Neural cell (in vitro differentiated cells): ENCODE measurements at regions not wholly inside any gene's neighbourhood (a gene's known extent, or its start where the extent isn't known, plus 50 kb on each side); places are given as distances from the start of the nearest gene placed in this dataset.

Experiments
- H2AFZ ChIP-seq: fragments of 200-600, 300-800 bp; sonication (generic), shearing (Covaris generic); 2 replicates; pipeline ENCODE4 v1.6.0; 2014; ENCODE audit warnings: low read depth, mild to moderate bottlenecking, antibody characterized with exemption, low read length, moderate library complexity
- H3F3A ChIP-seq: fragments of 200-600 bp; shearing (Covaris generic); 2 replicates; pipeline ENCODE4 v1.6.1; 2016; ENCODE audit warnings: mild to moderate bottlenecking, moderate library complexity, mixed read lengths, antibody characterized with exemption, low read length; ENCODE audit not compliant: insufficient read depth, poor library complexity, severe bottlenecking
- H3K27ac ChIP-seq: fragments of 200-600, 300-800 bp; sonication (generic), shearing (Covaris generic); 2 replicates; pipeline ENCODE4 v1.5.1; 2014; ENCODE audit warnings: mild to moderate bottlenecking, low read length, moderate library complexity
- H3K27me3 ChIP-seq: fragments of 300-800, 200-600 bp; sonication (generic), shearing (Covaris generic); 2 replicates; pipeline ENCODE4 v1.6.0; 2014; ENCODE audit warnings: mild to moderate bottlenecking, low read depth, low read length, moderate library complexity; ENCODE audit not compliant: insufficient read depth
- H3K36me3 ChIP-seq: fragments of 300-800, 200-600 bp; sonication (generic), shearing (Covaris generic); 2 replicates; pipeline ENCODE4 v1.5.1; 2014; ENCODE audit warnings: mild to moderate bottlenecking, antibody characterized with exemption, low read length, moderate library complexity; ENCODE audit not compliant: insufficient read depth
- H3K4me2 ChIP-seq: fragments of 300-800, 200-600 bp; sonication (generic), shearing (Covaris generic); 2 replicates; pipeline ENCODE4 v1.6.0; 2014; ENCODE audit warnings: mild to moderate bottlenecking, low read length
- H3K4me3 ChIP-seq: fragments of 300-800, 200-600 bp; sonication (generic), shearing (Covaris generic); 2 replicates; pipeline ENCODE4 v1.5.1; 2014; ENCODE audit warnings: mild to moderate bottlenecking, low read length, moderate library complexity
- H3K79me2 ChIP-seq: fragments of 200-600 bp; shearing (Covaris generic); replicated peaks from 2 replicates; pipeline ENCODE4 v1.6.0; 2014; ENCODE audit warnings: mild to moderate bottlenecking, low read length, moderate library complexity; ENCODE audit not compliant: insufficient read depth
- H3K9ac ChIP-seq: fragments of 300-800, 200-600 bp; sonication (generic), shearing (Covaris generic); 2 replicates; pipeline ENCODE4 v1.6.1; 2016; ENCODE audit warnings: mild to moderate bottlenecking, low read length, mixed read lengths
- H3K9me2 ChIP-seq: fragments of 200-600 bp; shearing (Covaris generic); 2 replicates; pipeline ENCODE4 v1.6.1; 2016; ENCODE audit warnings: mild to moderate bottlenecking, low read length, mixed read lengths; ENCODE audit not compliant: insufficient read depth
- H3K9me3 ChIP-seq: fragments of 200-600, 300-800 bp; sonication (generic), shearing (Covaris generic); 2 replicates; pipeline ENCODE4 v1.6.1; 2016; ENCODE audit warnings: mild to moderate bottlenecking, mixed run types, low read length, moderate library complexity, mixed read lengths
- H4K20me1 ChIP-seq: fragments of 200-600 bp; shearing (Covaris generic); 2 replicates; pipeline ENCODE4 v1.6.1; 2016; ENCODE audit warnings: mild to moderate bottlenecking, mixed run types; ENCODE audit not compliant: insufficient read depth
- EP300 ChIP-seq: fragments of 450-650 bp; conservative IDR thresholded peaks from 2 replicates; pipeline ENCODE4 v1.6.1; 2014; ENCODE audit warnings: antibody characterized with exemption, mild to moderate bottlenecking, moderate library complexity; ENCODE audit not compliant: poor library complexity, severe bottlenecking
- EZH2 ChIP-seq: fragments of 200-600, 300-800 bp; shearing (Covaris generic), sonication (generic); IDR thresholded peaks from 2 replicates; pipeline ENCODE4 v1.6.1; 2014; ENCODE audit warnings: antibody characterized with exemption, low read length, borderline replicate concordance, mild to moderate bottlenecking; ENCODE audit not compliant: insufficient read depth, poor library complexity, severe bottlenecking
- MXI1 ChIP-seq: fragments of 450-650 bp; conservative IDR thresholded peaks from 2 replicates; pipeline ENCODE4 v1.6.1; 2014; ENCODE audit warnings: antibody characterized with exemption, mild to moderate bottlenecking; ENCODE audit not compliant: poor library complexity, severe bottlenecking
- POLR2AphosphoS5 ChIP-seq: IDR thresholded peaks from 2 replicates; pipeline ENCODE4 v1.6.1; 2012
- RAD21 ChIP-seq: fragments of 450-650 bp; conservative IDR thresholded peaks from 2 replicates; pipeline ENCODE4 v1.6.1; 2014; ENCODE audit warnings: antibody characterized with exemption, mild to moderate bottlenecking, moderate library complexity
- SMC3 ChIP-seq: fragments of 450-650 bp; conservative IDR thresholded peaks from 2 replicates; pipeline ENCODE4 v1.6.1; 2014; ENCODE audit warnings: antibody characterized with exemption, mild to moderate bottlenecking, moderate library complexity; ENCODE audit not compliant: poor library complexity
- TAF1 ChIP-seq: IDR thresholded peaks from 2 replicates; pipeline ENCODE4 v1.6.1; 2012; ENCODE audit warnings: low read depth
- TF ChIP-seq, protein P1 (sequence below): fragments of 450-650 bp; IDR thresholded peaks from 2 replicates; pipeline ENCODE4 v1.5.1; 2014; ENCODE audit warnings: antibody characterized with exemption, mild to moderate bottlenecking, moderate library complexity; ENCODE audit not compliant: poor library complexity, severe bottlenecking
- TF ChIP-seq, protein P2 (sequence below): IDR thresholded peaks from 2 replicates; pipeline ENCODE4 v1.6.1; 2012; ENCODE audit warnings: borderline replicate concordance

DNA sequence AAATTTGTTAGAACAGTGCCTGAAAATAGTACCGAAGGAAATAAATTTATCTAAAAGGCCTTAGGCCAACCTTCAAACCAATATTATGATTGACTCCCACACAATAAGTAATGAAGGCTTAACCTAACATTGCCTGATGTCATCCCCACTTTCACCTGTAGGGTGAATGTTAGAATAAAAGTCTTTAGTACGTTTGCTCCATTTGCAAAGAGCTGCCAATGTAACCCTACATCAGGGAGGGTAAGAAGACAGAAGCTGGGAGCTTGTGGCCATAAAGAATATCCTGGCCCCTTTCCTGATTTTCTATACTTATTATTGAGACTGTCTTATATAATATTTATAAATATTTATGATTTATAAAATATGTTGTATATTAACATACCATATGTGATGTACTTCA is 661.8 kb upstream of the CXADR start:
- Histone ChIP-seq H3K36me3 (no peaks in the 10 kb centered on the region), H3K4me3 (no peak overlapping the region), H3K79me2 (no peaks in the 10 kb centered on the region), H3K9me3 (no peaks in the 10 kb centered on the region), H3K27ac (no peak overlapping the region), H3K4me2 (no peak overlapping the region), H4K20me1 (no peaks in the 10 kb centered on the region), H3K9ac (no peak overlapping the region), H3F3A (no peaks in the 10 kb centered on the region), H3K27me3 (no peaks in the 10 kb centered on the region), H2AFZ (no peak overlapping the region), H3K9me2 (no peaks in the 10 kb centered on the region)
- TF ChIP-seq, protein P1, sequence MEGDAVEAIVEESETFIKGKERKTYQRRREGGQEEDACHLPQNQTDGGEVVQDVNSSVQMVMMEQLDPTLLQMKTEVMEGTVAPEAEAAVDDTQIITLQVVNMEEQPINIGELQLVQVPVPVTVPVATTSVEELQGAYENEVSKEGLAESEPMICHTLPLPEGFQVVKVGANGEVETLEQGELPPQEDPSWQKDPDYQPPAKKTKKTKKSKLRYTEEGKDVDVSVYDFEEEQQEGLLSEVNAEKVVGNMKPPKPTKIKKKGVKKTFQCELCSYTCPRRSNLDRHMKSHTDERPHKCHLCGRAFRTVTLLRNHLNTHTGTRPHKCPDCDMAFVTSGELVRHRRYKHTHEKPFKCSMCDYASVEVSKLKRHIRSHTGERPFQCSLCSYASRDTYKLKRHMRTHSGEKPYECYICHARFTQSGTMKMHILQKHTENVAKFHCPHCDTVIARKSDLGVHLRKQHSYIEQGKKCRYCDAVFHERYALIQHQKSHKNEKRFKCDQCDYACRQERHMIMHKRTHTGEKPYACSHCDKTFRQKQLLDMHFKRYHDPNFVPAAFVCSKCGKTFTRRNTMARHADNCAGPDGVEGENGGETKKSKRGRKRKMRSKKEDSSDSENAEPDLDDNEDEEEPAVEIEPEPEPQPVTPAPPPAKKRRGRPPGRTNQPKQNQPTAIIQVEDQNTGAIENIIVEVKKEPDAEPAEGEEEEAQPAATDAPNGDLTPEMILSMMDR: no peak
- TF ChIP-seq MXI1: no peak
- no peak for TF ChIP-seq POLR2AphosphoS5
- TF ChIP-seq EP300: no peak
- TF ChIP-seq, protein P2, sequence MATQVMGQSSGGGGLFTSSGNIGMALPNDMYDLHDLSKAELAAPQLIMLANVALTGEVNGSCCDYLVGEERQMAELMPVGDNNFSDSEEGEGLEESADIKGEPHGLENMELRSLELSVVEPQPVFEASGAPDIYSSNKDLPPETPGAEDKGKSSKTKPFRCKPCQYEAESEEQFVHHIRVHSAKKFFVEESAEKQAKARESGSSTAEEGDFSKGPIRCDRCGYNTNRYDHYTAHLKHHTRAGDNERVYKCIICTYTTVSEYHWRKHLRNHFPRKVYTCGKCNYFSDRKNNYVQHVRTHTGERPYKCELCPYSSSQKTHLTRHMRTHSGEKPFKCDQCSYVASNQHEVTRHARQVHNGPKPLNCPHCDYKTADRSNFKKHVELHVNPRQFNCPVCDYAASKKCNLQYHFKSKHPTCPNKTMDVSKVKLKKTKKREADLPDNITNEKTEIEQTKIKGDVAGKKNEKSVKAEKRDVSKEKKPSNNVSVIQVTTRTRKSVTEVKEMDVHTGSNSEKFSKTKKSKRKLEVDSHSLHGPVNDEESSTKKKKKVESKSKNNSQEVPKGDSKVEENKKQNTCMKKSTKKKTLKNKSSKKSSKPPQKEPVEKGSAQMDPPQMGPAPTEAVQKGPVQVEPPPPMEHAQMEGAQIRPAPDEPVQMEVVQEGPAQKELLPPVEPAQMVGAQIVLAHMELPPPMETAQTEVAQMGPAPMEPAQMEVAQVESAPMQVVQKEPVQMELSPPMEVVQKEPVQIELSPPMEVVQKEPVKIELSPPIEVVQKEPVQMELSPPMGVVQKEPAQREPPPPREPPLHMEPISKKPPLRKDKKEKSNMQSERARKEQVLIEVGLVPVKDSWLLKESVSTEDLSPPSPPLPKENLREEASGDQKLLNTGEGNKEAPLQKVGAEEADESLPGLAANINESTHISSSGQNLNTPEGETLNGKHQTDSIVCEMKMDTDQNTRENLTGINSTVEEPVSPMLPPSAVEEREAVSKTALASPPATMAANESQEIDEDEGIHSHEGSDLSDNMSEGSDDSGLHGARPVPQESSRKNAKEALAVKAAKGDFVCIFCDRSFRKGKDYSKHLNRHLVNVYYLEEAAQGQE: no peak
- TF ChIP-seq RAD21: no peak
- TF ChIP-seq EZH2: no peak
- TF ChIP-seq TAF1: no peak
- TF ChIP-seq SMC3: no peak

DNA sequence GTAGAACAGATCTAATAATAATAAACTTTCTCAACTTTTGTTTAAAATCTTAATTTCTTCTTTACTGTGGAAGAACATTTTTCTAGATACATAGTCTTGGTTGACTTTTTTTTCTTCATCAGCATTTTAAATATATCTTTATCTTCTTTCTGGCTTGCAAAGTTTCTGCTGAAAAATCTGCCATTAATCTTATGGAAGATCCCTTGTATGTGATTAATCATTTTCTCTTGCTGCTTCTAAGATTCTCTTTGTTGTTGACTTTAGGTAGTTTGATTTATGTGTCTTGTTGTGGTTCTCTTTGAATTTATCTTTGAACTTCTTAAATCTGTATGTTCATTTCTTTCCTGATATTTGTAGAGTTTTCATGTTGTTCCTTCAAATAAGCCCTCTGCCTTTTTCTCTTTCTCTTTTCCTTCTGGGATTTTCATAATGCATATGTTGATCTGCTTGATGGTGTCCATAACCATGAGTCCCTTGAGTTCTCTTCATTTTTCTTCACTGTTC is 657.6 kb upstream of the CXADR start:
- H3F3A ChIP-seq: no peaks in the 10 kb centered on the region
- no peaks in the 10 kb centered on the region for H3K9me3 ChIP-seq
- TF ChIP-seq, protein P1: no peak
- TF ChIP-seq RAD21 (no peak), EP300 (no peak), MXI1 (no peak), POLR2AphosphoS5 (no peak), SMC3 (no peak)
- H4K20me1 ChIP-seq: no peaks in the 10 kb centered on the region
- H3K79me2 ChIP-seq: no peaks in the 10 kb centered on the region
- H3K27me3 ChIP-seq: no peaks in the 10 kb centered on the region
- no peak overlapping the region for H2AFZ ChIP-seq
- no peak overlapping the region for H3K4me2 ChIP-seq
- no peak overlapping the region for H3K9ac ChIP-seq
- H3K27ac ChIP-seq: no peak overlapping the region
- no peak overlapping the region for H3K4me3 ChIP-seq
- no peaks in the 10 kb centered on the region for H3K9me2 ChIP-seq
- H3K36me3 ChIP-seq: no peaks in the 10 kb centered on the region
